AG09309 (cell line): ENCODE measurements at regions not wholly inside any gene's neighbourhood (a gene's known extent, or its start where the extent isn't known, plus 50 kb on each side); places are given as distances from the start of the nearest gene placed in this dataset.

Experiments
- DNase-seq: peaks from one replicate; pipeline ENCODE4 v3.0.0-alpha.2; 2010; ENCODE audit warnings: low read depth
- H3K4me3 ChIP-seq: 2 replicates; pipeline ENCODE4 v1.5.1; 2011; ENCODE audit warnings: mild to moderate bottlenecking, low read depth, low read length, moderate library complexity; ENCODE audit not compliant: control insufficient read depth
- CTCF ChIP-seq: IDR thresholded peaks from 2 replicates; pipeline ENCODE4 v1.5.1; 2011; ENCODE audit warnings: mild to moderate bottlenecking, low read depth, low read length, inconsistent platforms; ENCODE audit not compliant: insufficient read depth, control insufficient read depth; ENCODE audit errors: missing control alignments

- H3K4me3 ChIP-seq = no peak overlapping the region
- no peak for DNase-seq
- TF ChIP-seq CTCF = no peak
These were observed 192.5 kb upstream of the LINGO1 start for GRCh38 chr15:77825252-77825542.

DNA sequence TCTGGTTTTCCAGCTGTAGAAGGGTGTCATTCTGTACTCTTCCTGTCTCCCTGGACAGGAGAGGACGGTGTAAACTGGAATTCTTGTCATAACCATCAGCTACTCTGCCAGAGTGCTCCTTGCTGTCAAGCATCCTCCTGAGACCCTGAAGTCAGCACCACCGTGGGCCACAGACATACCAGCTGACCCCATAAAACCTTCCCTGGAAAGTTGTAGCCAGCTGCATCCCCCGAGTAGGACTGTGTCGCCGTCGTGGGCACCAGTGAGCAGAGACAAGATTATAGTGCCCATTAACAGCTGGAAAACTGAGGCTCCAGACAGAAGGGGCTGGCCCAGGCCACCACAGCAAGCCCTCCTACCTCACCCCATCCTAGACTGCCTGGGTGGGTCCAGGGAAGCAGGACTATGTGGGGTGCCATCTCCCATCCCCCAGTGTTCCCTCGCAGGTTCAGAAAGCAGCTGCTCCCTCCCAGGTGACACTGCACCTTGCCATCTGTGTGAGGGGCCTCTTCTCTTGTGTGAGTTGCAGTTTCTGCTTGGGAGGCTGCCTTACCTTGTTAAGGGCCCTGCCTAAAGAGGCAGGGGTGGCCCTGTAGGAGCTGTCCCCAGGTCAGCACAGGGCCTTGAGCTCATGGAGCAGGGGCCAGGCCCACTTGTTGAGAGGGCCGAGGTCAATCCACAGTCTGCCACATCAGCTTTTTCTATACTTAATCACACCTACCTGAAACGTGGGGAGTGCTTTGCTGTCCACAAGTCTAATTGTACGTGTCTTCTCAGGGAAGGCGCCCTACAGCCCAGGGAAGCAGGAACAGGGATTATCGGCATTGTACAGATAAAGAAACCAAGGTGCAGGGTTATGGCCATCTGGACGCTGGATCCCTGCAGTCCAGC is 191.9 kb upstream of the LINGO1 start:
- DNase-seq = no peak
- no peak for TF ChIP-seq CTCF
- H3K4me3 ChIP-seq = no peak overlapping the region

- DNase-seq = no peak
- H3K4me3 ChIP-seq = no peak overlapping the region
- no peak for TF ChIP-seq CTCF
These were observed 191.0 kb upstream of the LINGO1 start for GRCh38 chr15:77823736-77824135.

DNA sequence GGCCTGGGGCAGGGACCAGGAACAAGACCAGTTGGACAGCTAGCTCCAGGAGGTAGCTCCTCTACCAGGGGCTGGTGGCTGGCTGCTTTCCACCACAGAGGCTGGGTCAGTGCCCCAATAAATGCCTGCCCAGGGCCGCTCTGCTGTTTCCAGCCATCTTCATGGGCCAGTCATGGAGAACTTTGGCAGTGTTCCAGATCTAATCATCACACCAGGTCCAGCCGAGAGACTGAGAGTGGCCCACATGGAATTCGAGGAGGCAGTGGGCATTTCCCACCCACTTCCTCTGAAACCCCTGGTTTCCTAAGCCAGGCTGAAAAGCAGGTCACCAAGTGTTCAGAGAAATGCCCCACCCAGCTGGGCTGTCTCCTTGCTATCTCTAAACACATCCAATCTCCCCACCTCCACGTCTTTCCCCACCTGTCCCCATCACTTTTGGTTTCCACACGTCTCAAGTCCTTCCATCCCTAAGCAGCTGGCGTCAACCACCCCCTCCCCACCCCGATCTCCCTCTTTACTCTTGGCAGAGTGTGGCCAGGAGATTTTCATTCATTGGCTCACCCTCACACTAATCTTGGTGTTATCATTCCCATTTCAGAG is 190.0 kb upstream of the LINGO1 start:
- H3K4me3 ChIP-seq = no peak overlapping the region
- no peak for DNase-seq
- TF ChIP-seq CTCF = no peak

DNA sequence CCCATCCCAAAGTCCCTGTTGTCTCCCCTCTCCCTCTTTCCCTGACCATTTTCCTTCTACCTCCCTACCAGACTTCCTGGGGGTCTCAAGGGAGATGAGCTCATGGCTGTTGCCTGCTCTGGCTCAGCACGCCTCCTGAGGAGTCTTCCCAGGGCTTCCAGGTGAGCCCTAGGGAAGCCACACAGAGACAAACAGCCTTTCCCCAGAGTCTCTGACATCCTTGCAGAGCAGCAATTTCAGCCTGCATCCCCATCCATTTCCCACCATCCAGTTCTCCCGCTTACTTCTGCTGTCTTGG is 189.2 kb upstream of the LINGO1 start:
- H3K4me3 ChIP-seq = no peak overlapping the region
- no peak for TF ChIP-seq CTCF
- no peak for DNase-seq

DNA sequence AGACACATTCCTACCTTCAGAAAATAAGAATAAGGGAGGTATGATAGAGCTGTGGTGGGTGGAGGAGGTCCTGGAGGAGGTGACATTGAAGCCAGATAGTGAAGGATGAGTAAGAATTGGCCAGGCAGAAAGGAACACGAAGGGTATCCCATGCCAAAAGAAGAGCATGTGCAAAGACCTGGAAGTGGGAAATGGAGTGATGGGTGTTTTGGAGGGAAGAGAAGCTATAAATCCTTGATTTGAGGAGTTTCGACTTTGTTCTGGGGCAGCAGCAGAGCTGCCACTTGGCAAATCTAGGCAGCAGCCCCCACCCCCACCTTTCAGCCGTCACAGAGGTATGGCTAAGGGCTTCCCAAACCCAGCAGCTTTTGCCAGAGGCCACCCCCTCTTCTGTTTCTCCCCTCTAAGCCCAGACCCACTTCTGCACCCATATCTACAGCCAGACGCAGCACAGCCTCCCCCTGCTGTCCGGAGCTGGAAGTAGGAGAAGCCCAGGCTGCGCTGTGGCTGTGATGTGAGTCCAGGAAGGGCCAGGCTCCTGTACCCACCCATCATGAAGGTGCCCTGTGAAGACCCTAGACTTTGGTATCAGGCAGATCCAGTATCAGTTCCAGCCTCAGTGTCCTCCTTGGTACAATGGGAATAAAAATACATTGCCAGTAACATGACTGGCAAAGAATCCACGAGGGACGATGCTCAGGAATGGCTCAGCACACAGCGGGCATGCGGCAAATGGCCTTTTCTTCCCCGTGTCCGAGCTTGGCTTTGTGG is 188.7 kb upstream of the LINGO1 start:
- peak; percentile 92 for TF ChIP-seq CTCF
- no peak for DNase-seq
- H3K4me3 ChIP-seq = no peak overlapping the region
